ENCODE measurements at regions not wholly inside any gene's neighbourhood (a gene's known extent, or its start where the extent isn't known, plus 50 kb on each side); places are given as distances from the start of the nearest gene placed in this dataset.

DNA sequence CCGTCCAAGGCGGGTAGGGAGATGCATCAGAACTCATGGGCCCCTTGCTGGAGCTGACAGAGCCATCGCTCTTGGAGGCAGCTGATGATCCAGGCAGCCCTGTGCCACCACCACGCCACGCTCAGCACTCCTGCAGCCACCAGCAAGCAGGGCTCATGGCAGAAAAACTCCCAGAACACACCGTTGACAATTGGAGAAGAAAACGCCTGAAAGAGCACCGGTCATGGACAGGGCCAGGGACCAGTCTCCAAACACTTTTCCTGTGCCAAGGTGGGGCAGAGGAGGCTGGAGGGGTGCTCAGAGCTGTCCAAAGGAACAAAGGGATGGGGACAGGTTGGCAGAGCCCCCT lies 132.2 kb downstream of the FOXL1 start:
- Histone ChIP-seq H3K36me3 (ENCODE audit: control insufficient read depth, insufficient read depth, low read length) (no peaks in the 10 kb centered on the region), H3K27ac (ENCODE audit: low read length) (no peak overlapping the region), H3K27me3 (ENCODE audit: control insufficient read depth, insufficient read depth, low read length) (no peaks in the 10 kb centered on the region), H3K4me3 (ENCODE audit: low read length) (no peak overlapping the region), H3K9me3 (ENCODE audit: control insufficient read depth, insufficient read depth, low read length) (no peaks in the 10 kb centered on the region), H3K4me1 (ENCODE audit: control insufficient read depth, insufficient read depth, low read length) (no peaks in the 10 kb centered on the region)
- Mint-ChIP-seq H3K4me1 (no peaks in the 10 kb centered on the region), H3K27ac (no peak overlapping the region), H3K36me3 (no peaks in the 10 kb centered on the region), H3K9me3 (no peaks in the 10 kb centered on the region), H3K4me3 (no peak overlapping the region), H3K27me3 (ENCODE audit: low read depth in 2 of 2) (peaks cover 7 to 8% of the 10 kb centered on the region in 2 donors)
- DNase-seq: no peak
- ATAC-seq: no peak
- intact Hi-C loops (cut with micrococcal nuclease): no loop called here
- 85% methylated on average over 8 of the region's 8 CpGs for WGBS (ENCODE audit: insufficient coverage)
- TF ChIP-seq, protein P1, sequence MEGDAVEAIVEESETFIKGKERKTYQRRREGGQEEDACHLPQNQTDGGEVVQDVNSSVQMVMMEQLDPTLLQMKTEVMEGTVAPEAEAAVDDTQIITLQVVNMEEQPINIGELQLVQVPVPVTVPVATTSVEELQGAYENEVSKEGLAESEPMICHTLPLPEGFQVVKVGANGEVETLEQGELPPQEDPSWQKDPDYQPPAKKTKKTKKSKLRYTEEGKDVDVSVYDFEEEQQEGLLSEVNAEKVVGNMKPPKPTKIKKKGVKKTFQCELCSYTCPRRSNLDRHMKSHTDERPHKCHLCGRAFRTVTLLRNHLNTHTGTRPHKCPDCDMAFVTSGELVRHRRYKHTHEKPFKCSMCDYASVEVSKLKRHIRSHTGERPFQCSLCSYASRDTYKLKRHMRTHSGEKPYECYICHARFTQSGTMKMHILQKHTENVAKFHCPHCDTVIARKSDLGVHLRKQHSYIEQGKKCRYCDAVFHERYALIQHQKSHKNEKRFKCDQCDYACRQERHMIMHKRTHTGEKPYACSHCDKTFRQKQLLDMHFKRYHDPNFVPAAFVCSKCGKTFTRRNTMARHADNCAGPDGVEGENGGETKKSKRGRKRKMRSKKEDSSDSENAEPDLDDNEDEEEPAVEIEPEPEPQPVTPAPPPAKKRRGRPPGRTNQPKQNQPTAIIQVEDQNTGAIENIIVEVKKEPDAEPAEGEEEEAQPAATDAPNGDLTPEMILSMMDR (IDR thresholded peaks at IDR 0.05): no peak

DNA sequence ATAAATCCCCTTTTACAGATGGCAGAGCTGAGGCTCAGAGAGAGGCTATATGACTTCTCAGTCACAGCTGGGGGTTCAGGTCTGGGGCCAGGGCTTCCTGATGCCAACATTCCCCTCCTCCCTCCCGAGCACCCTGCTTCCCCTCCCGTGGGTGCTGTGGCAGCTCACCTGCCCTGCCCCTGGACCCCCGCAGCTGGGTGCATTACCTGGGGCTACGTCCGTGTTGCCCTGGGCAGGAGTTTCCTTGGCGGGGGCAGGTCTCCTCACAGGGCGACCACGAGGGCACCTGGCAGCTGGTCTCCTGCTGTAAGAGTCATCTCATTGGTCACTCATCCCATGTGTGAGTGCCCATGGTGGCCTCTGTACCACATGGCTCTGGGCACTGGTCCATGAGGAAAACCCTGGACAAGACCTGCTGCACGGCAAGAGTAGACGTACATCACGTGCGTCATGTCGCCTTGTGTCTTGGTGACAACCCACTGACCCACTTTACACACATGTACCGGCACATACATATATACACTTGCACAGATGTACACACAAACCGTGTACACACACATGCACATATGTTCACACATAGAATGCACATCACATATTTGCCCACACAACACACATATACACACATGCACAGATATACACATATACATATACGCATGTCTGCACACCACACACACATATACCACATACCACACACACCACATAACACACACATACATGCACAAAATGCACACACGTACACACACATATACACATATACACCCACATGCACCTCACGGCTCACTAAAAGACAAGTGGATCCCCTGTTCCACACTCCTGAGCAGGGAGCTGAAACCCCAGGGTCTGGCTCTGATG lies 134.0 kb downstream of the FOXL1 start:
- H3K27me3 Mint-ChIP-seq (ENCODE audit: low read depth in 2 of 2): peaks cover 5 to 8% of the 10 kb centered on the region in 2 donors
- H3K36me3 ChIP-seq (ENCODE audit: control insufficient read depth, insufficient read depth, low read length): no peaks in the 10 kb centered on the region
- no peaks in the 10 kb centered on the region for H3K36me3 Mint-ChIP-seq
- H3K9me3 ChIP-seq (ENCODE audit: control insufficient read depth, insufficient read depth, low read length): no peaks in the 10 kb centered on the region
- H3K27me3 ChIP-seq (ENCODE audit: control insufficient read depth, insufficient read depth, low read length): no peaks in the 10 kb centered on the region
- no peak overlapping the region for H3K4me3 Mint-ChIP-seq
- WGBS (ENCODE audit: insufficient coverage): 84% methylated on average over 18 of the region's 18 CpGs
- no peak overlapping the region for H3K4me3 ChIP-seq (ENCODE audit: low read length)
- no peaks in the 10 kb centered on the region for H3K9me3 Mint-ChIP-seq
- no peak overlapping the region for H3K27ac ChIP-seq (ENCODE audit: low read length)
- ATAC-seq (peak in 1 of 3 donors; percentile 28), DNase-seq (no peak)
- no peak overlapping the region for H3K27ac Mint-ChIP-seq
- H3K4me1 ChIP-seq (ENCODE audit: control insufficient read depth, insufficient read depth, low read length): no peaks in the 10 kb centered on the region
- intact Hi-C loops (cut with micrococcal nuclease): no loop called here
- H3K4me1 Mint-ChIP-seq: no peaks in the 10 kb centered on the region
- TF ChIP-seq, protein P1 (IDR thresholded peaks at IDR 0.05): no peak

DNA sequence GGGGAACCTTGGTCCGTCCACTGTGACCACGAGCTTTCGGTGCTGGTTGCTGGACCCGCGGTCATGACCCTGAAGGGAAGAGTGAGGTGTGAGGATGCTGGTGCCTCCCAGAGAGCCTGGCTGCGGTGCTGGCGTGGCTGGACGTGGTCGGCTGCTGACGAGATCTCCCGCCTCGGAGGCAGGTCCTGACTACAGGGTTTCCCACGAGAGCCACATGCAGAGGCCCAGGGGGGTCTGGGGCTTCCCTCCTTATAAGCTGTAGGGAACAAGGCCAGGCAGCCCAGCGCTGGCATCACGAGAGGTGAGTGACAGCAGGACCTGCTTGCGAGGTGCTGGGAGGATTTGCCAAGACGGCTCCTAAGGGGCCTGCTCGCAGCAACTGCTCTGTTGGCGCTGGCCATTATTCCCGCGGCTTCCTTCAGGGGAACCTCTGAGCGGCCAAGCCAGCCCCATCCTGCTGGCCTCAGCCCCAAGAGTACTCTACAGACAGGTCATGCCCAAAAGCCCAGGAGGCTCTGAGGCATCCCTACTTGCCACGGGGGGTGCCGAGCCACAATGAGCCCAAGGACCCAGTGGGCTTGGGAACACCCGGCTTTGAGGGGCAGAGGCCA lies 134.8 kb downstream of the FOXL1 start:
- Mint-ChIP-seq H3K36me3 (no peaks in the 10 kb centered on the region), H3K4me3 (no peak overlapping the region), H3K27me3 (ENCODE audit: low read depth in 2 of 2) (peaks cover 8% of the 10 kb centered on the region in 2 donors), H3K9me3 (no peaks in the 10 kb centered on the region), H3K27ac (no peak overlapping the region), H3K4me1 (no peaks in the 10 kb centered on the region)
- intact Hi-C loops (cut with micrococcal nuclease): no loop called here
- H3K9me3 ChIP-seq (ENCODE audit: control insufficient read depth, insufficient read depth, low read length): no peaks in the 10 kb centered on the region
- no peak for ATAC-seq
- 89% methylated on average over 25 of the region's 25 CpGs for WGBS (ENCODE audit: insufficient coverage)
- H3K36me3 ChIP-seq (ENCODE audit: control insufficient read depth, insufficient read depth, low read length): no peaks in the 10 kb centered on the region
- H3K4me1 ChIP-seq (ENCODE audit: control insufficient read depth, insufficient read depth, low read length): no peaks in the 10 kb centered on the region
- DNase-seq: no peak
- H3K27ac ChIP-seq (ENCODE audit: low read length): no peak overlapping the region
- H3K4me3 ChIP-seq (ENCODE audit: low read length): no peak overlapping the region
- H3K27me3 ChIP-seq (ENCODE audit: control insufficient read depth, insufficient read depth, low read length): no peaks in the 10 kb centered on the region
- TF ChIP-seq, protein P1 (IDR thresholded peaks at IDR 0.05): no peak

All from natural killer cell (primary cell).